DOHH2 (cell line): ENCODE measurements at regions not wholly inside any gene's neighbourhood (a gene's known extent, or its start where the extent isn't known, plus 50 kb on each side); places are given as distances from the start of the nearest gene placed in this dataset.

Source experiments
- EZH2phosphoT487 ChIP-seq: fragments of 200-600 bp; sonication (generic); IDR thresholded peaks from 2 replicates; pipeline ENCODE4 v1.6.1; 2017; ENCODE audit warnings: borderline replicate concordance, mild to moderate bottlenecking, antibody characterized with exemption, low read length, moderate library complexity, mixed read lengths
- TF ChIP-seq, protein P1 (sequence below): fragments of 200-600 bp; sonication (generic); IDR thresholded peaks from one replicate; pipeline ENCODE4 v1.5.1; 2014; ENCODE audit warnings: antibody characterized with exemption, mild to moderate bottlenecking, low read depth, low read length; ENCODE audit not compliant: poor library complexity, severe bottlenecking

DNA sequence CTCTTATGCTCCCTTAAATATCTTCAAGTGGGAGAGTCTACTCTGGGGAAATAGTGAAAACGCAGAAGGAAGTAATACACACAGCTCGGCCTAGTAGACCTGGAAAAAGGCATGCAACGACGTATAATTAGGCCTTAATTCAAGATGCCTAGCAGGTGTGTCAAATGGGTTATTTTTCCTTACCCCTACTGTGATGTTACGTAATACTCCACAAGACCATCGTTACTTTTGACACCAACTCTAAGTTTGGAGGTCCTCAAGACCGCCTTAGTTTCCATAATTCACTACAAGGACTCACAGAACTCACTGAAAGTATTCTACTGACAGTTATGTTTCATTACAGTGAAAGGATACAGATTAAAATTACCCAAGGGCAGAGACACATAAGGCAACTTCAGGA is 1024.3 kb upstream of the MAP3K7 start:
- TF ChIP-seq, protein P1, sequence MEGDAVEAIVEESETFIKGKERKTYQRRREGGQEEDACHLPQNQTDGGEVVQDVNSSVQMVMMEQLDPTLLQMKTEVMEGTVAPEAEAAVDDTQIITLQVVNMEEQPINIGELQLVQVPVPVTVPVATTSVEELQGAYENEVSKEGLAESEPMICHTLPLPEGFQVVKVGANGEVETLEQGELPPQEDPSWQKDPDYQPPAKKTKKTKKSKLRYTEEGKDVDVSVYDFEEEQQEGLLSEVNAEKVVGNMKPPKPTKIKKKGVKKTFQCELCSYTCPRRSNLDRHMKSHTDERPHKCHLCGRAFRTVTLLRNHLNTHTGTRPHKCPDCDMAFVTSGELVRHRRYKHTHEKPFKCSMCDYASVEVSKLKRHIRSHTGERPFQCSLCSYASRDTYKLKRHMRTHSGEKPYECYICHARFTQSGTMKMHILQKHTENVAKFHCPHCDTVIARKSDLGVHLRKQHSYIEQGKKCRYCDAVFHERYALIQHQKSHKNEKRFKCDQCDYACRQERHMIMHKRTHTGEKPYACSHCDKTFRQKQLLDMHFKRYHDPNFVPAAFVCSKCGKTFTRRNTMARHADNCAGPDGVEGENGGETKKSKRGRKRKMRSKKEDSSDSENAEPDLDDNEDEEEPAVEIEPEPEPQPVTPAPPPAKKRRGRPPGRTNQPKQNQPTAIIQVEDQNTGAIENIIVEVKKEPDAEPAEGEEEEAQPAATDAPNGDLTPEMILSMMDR, result no peak
- TF ChIP-seq EZH2phosphoT487, result no peak
